GM18870 (cell line): ENCODE measurements at regions not wholly inside any gene's neighbourhood (a gene's known extent, or its start where the extent isn't known, plus 50 kb on each side); places are given as distances from the start of the nearest gene placed in this dataset.
"Not testable (repeated sequence)": the region's sequence is repeated elsewhere in the genome, so short reads cannot be mapped to it uniquely, and the experiment has no call there.

Experiments used
- ATAC-seq: cut with Tn5 transposase; IDR thresholded peaks from one replicate; pipeline ENCODE4 v1.9.1; 2021; ENCODE audit warnings: moderate library complexity; ENCODE audit not compliant: unreplicated experiment

DNA sequence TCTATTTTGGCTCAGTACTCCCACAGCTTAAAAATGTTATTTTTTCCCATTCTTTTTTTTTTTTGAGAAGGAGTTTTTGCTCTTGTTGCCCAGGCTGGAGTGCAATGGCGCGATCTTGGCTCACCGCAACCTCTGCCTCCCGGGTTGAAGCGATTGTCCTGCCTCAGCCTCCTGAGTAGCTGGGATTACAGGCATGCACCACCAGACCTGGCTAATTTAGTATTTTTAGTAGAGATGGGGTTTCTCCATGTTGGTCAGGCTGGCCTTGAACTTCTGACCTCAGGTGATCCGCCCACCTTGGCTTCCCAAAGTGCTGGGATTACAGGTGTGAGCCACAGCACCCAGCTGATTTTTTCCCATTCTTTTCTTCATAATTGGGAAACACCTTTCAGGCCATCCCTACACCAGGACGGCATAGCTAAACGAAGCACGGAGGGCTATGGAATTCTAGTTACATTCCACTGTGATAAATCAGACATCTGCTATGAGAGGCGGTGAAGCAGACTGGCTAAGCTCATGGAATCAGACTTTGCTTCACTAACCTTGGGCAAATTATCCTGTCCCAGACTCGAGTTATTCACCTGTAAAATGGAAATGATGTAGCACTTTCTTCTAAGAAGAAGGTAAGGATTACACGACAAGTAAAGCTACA lies 68.7 kb upstream of the ZFAND5 start:
- ATAC-seq, result not testable (repeated sequence)

DNA sequence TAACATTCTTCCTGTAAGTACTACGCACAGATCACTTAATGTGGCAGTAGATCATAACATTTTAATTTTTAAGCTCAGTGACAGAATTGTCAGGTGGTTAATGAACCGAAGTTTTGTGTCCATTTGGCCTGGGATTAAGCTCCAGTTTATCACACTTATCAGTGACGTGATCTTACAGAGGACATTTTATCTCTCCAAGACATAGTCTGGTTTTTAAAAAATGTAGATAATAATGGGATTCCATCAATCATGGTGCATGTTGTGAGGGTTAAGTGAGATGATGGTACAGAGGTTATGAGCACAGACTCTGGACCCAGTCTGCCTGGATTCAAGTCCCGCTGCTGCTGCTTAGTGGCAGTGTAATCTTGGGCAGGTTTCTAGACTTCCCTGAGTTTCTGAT lies 66.0 kb upstream of the ZFAND5 start:
- ATAC-seq, result no peak

DNA sequence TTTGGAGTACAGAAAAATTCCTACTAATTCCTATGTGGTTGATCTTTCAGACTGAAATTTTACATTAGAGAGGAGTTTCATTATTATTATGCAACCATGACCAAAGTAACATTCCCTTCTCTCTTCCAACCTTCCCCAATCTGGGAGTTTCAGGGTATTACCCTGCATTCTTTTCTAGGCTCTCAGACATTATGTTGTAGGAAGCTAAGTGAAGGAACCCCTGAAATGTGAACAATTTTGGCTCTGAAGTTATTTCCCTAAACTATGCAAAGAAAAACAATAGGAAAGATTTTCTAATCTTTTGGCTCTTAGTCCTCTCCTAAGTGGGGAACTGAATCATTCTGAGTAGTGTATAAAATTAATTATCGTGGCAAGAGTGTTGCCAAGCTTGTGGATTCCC lies 63.3 kb upstream of the ZFAND5 start:
- ATAC-seq, result no peak

DNA sequence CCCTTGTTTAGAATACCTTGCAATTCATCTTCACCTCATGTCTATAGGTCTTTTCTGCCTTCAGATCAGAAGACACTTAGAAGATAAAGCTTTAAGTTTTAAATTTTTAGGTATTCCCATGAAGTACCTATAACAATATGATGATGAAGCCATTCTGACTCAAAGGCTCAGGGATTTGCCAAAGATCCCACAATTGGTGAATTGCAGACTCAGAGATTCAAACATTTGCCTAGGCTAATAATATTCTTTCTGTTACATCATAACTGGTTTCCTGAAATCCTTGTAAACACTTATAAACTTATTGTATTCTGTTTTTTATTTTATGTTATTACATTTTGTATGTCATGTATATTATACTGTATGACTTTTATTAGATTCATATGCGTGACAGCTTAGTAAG lies 62.8 kb upstream of the ZFAND5 start:
- no peak for ATAC-seq

DNA sequence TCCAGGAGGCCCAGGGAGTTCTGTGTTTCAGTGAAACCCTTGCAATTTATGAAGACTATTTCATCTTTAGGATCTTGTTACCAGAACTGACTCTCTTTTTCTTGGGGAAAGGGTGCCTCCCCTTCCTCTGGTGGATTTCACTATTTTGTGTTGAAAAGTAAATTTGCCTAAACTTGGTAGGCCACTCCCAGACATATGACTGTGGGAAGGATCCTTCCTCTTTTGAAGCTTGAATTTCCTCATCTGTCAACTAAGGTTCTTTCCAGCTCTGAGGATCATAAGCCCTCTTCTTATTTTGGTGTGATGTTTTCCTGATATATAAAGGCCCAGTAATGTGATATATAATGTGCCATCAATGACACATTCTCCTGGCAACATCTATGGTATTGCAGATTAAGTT lies 59.1 kb upstream of the ZFAND5 start:
- no peak for ATAC-seq

DNA sequence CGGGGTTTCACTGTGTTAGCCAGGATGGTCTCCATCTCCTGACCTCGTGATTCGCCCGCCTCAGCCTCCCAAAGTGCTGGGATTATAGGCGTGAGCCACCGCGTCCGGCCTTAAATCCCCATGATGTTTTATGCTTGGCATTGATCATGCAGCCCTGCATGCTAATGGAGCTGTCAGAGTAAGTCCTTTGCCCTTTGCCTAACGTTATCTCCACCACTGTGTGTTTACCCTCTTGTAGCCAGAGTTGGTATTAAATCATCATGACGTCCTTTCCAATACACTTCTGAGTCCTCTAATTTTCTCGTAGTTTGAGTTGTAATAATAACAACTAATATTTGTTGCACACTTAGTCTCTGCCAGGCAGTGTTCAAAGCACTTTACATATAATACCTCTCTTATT lies 57.2 kb upstream of the ZFAND5 start:
- no peak for ATAC-seq

DNA sequence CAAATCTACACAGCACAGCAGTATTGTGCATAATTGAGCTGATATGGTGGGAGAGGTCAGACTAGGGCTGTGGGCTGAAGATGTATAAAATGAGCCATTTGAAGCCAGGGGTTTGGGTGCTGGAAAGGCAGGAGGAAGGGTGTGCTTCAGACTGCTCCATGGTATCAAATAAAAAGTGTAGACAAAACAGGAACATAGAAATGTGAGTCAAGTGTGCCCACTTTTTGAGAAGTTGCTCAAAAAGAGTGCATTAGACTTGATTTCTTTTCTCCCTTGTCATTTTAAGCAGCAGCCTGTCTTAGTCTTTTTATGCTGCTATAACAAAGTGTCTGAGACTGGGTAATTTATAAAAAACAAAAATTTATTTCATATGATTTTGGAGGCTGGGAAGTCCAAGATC lies 55.8 kb upstream of the ZFAND5 start:
- ATAC-seq, result no peak

DNA sequence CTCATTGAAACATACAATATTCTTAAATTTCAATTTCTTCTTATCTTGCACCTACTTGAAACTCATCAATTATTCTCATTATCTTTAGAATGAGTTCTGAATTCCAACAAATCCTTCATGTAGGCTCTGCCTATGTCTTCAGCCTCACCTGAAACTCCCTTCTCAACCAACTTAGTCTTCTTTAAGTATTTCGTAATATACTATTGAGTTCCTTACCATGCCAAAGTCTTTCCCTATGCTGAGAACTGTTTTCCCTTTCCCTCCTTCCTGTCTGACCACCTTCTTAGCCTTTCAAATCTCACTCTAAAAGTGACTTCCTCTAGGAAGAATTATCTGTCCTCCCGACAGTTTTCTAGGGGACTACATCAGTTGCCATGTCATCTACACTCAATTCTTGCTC lies 50.9 kb upstream of the ZFAND5 start:
- ATAC-seq, result no peak

DNA sequence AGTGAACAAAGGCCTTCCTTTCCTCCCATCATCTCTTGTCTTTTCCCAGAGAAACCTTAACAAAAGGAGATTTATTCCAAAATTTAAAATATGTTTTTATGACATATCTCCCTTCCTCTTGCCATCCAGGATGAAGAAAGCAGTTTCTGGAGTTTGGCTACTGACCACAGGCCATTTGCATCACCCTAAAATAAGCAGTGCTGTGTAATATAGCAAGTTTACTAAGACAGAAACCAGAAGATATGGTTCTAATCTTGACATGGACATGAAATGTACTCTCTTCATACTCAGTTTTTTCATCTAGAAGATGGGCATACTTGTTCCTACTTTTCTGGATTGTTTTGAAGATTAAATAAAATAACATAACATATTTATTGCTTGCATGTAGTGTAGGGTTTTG lies 50.2 kb upstream of the ZFAND5 start:
- ATAC-seq, result no peak
